IPS-18a (cell line): ENCODE measurements at regions not wholly inside any gene's neighbourhood (a gene's known extent, or its start where the extent isn't known, plus 50 kb on each side); places are given as distances from the start of the nearest gene placed in this dataset.

Source experiments
- H3K27ac ChIP-seq: one replicate; pipeline ENCODE4 v1.5.1; 2013; ENCODE audit warnings: low read length
- H3K27me3 ChIP-seq: one replicate; pipeline ENCODE4 v1.6.1; 2013; ENCODE audit warnings: mild to moderate bottlenecking, low read length; ENCODE audit not compliant: control insufficient read depth, insufficient read depth
- H3K36me3 ChIP-seq: one replicate; pipeline ENCODE4 v1.6.1; 2013; ENCODE audit warnings: low read depth, low read length; ENCODE audit not compliant: control insufficient read depth
- H3K4me1 ChIP-seq: one replicate; pipeline ENCODE4 v1.6.1; 2013; ENCODE audit warnings: low read depth, low read length; ENCODE audit not compliant: control insufficient read depth
- H3K4me3 ChIP-seq: one replicate; pipeline ENCODE4 v1.5.1; 2013; ENCODE audit warnings: low read length
- H3K9ac ChIP-seq: one replicate; pipeline ENCODE4 v1.6.1; 2013; ENCODE audit warnings: mild to moderate bottlenecking, low read length, moderate library complexity
- H3K9me3 ChIP-seq: one replicate; pipeline ENCODE4 v1.6.1; 2013; ENCODE audit warnings: low read depth, low read length; ENCODE audit not compliant: control insufficient read depth

DNA sequence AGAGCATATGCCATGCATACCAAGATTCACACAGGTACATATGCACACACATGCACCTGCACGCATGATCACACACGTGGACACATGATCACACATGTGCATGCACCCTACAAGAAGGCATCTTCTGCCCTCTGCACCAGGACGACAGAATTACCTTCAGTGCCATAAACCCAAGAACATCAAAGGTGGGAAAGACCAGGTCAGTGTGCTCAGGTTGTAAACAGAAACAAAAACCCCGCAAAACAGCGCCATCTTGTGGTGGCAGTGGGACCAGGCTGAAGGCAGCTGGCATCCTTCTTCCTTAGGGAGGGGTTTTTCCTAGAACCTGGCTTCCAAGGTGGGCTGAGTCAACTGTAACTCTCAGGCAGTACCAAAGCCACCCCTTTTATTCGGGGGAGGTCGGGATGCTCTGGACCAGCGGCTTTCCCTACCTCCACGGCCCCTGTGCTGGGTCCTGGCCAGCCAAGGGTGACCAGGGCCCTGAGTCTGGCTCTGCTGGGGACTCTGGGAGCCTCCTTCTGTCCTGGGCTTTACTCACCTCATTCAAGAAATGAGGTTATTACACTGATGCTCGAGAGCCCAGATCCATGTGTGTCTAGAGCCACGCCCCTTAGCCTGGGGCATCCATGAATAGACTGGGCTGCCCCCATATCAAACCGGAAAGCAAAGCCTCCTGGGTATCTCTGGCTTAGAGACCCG lies 69.4 kb upstream of the FGF3 start:
- Histone ChIP-seq H3K4me1 (peaks cover 18% of the 10 kb centered on the region), H3K9ac (no peak overlapping the region), H3K27ac (no peak overlapping the region), H3K4me3 (no peak overlapping the region), H3K9me3 (no peaks in the 10 kb centered on the region), H3K27me3 (peaks cover 30% of the 10 kb centered on the region), H3K36me3 (no peaks in the 10 kb centered on the region)

DNA sequence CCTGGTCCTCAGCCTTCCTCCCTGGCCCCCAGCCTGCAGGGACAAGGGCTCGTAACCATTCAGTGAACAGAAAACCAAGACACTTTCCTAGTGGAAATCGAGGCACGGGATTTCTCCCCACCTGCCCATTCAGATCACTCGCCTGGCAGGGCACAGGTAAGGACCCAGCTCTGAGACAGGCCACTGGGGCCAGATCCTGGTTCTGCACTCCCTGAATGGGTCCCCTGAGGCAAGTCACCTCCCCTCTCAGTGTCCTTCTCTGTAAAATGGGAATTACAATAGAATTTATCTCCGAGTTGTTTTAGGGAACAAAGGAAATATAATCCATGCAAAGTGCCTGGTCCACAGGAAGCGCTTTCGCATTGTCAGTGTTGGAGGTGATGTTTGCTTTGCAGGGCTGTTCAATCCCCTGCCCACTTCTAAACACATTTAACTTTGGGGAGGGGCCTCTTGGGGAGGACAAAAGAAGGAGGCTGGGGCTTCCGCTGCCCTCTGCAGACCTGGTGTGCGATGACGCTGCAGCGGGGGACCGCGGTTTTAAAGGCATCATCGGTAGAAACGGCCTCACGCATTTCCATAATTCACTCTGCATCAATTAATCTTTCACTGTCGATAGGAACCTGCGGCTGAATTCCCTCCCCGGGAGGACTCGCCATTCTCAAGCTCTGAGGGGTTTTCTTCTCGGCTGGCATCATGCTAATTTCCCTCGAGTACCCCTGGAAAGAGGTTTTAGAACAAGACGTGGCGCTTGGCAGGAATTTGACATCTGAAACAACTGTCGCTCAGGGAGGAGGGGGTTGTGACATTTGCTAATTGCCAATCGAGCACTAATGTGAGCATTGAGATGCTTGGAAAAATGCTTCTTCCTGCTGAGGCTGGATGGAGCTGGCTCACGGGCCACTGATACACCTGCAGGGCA lies 70.4 kb upstream of the FGF3 start:
- H3K4me3 ChIP-seq: peak overlapping the region; percentile 16
- H3K9ac ChIP-seq: no peak overlapping the region
- H3K36me3 ChIP-seq: no peaks in the 10 kb centered on the region
- H3K9me3 ChIP-seq: no peaks in the 10 kb centered on the region
- H3K4me1 ChIP-seq: peaks cover 18% of the 10 kb centered on the region
- peaks cover 34% of the 10 kb centered on the region for H3K27me3 ChIP-seq
- no peak overlapping the region for H3K27ac ChIP-seq

DNA sequence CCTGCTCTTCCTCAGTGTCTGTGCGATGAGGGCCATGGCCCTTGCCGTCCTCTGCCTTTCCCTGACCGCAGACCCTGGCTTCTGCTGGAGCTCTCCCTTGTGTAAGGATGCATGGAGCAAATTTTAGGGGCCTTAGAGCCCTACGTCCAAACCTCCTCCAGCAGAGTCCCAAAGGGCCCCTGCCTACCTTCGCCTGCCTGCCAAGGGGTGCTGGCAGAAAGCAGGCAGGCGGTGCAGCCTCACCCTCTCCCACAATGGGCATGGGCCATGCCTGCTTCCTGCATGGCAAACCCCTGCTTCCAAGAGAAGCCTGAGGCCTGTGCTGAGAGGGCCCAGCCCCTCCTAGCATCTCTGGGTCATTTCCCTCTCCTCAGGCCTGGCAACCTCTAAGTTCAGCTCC lies 71.3 kb upstream of the FGF3 start:
- H3K27me3 ChIP-seq: peaks cover 34% of the 10 kb centered on the region
- no peak overlapping the region for H3K9ac ChIP-seq
- peaks cover 18% of the 10 kb centered on the region for H3K4me1 ChIP-seq
- no peaks in the 10 kb centered on the region for H3K36me3 ChIP-seq
- no peak overlapping the region for H3K27ac ChIP-seq
- no peak overlapping the region for H3K4me3 ChIP-seq
- H3K9me3 ChIP-seq: no peaks in the 10 kb centered on the region

DNA sequence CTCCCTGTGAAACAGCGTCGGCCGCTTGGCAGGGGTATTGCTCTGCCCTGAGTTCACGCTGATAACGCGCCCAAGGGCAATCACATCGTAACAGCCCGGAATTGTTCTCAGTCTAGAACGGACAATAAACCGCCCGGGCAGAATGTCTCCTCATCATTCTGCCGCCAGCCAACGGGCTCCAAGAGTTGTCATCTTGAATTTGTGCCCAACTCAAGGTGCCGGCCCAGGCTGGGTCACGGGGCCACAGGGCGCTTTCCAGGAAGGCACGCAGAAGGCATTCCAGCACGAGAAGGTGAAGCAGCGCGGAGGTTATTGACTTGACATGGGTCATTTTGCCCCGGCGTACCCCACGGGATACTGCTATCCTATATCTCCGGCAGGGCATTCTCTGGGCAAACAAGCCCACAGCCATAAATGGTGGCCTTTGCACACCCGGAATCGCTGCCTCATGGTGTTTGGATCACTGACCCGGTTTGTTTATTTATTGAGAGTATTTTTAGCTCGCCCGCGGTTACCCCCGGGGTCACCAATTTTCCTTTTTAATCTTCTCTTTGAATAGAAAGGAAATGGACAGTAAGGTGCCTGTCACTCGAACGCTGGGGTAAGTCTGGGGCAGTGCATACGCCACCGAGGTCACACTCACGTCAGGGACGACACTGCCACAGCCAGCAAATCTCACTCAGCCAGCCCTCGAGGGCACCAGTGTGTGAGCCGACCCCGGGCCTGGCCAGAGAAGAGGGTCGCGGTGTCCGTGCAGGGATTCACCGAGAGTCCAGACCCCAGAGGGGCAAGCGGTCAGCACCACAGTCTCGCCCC lies 72.4 kb upstream of the FGF3 start:
- H3K9me3 ChIP-seq: no peaks in the 10 kb centered on the region
- no peak overlapping the region for H3K4me3 ChIP-seq
- peaks cover 34% of the 10 kb centered on the region for H3K27me3 ChIP-seq
- H3K27ac ChIP-seq: no peak overlapping the region
- peaks cover 18% of the 10 kb centered on the region for H3K4me1 ChIP-seq
- no peaks in the 10 kb centered on the region for H3K36me3 ChIP-seq
- H3K9ac ChIP-seq: no peak overlapping the region

DNA sequence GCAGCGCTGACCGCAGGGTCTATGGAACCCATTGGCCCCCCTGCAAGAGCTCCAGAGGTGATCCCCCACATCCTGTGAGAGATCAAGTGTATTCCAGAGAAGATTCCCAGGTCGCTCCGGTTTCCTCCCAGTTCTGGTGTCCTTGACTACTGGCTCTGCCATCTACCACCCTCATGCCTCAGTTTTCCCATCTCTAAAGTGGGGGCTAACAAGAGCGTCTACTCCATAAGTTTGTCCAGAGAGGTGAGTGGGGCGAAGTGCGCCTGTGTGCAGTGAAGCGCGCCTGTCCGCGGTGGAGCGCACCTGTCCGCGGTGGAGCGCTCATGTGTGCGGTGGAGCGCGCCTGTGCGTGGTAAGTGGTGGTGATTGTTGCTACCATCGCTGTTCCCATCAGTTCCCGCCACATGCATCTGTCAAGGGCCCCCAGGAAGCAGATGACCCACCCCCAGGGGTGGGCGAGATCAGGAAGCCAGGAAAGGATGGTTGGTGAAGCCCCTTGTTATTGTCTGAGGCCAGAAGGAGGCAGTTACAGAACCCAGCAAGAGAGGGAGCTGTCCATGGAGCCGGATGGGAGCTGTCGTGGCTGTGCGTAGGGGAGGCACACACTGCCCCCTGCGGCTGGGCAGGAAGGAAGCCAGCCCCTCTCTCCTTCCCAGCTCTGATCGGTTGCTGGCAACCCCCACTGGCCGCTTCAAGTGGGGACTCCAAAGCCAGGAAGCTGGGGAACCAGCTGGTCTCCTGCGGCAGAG lies 73.2 kb upstream of the FGF3 start:
- no peak overlapping the region for H3K4me3 ChIP-seq
- no peaks in the 10 kb centered on the region for H3K9me3 ChIP-seq
- H3K27ac ChIP-seq: no peak overlapping the region
- no peak overlapping the region for H3K9ac ChIP-seq
- H3K4me1 ChIP-seq: peaks cover 18% of the 10 kb centered on the region
- peaks cover 34% of the 10 kb centered on the region for H3K27me3 ChIP-seq
- H3K36me3 ChIP-seq: no peaks in the 10 kb centered on the region

DNA sequence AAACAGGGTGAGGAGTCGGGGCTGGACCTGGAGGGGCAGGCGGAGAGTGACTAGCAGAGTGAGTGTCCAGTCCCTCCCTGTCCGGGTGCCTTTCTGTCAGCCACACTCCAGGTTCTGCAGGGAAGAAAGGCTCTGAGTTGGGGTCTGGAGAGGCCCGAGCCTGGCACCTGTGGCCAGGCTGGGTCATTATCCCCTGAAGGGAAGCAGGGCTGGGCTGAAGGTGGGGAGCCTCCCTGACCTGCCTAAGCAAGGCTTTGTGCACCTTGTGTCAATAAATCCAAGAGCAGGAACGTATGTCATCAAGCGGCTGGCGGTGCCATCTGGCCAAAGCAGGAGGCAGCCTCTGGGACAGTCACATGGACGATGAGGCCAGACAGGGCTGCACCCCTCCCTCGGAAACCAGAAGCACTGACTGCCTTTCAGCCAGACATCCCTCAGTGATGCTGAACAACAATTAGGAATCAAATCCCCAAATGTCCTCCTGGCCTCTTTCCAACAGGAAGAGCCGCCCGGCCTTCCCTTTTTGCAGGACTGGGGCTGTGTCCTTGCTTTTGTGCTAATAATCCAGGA lies 73.9 kb upstream of the FGF3 start:
- H3K4me3 ChIP-seq: no peak overlapping the region

DNA sequence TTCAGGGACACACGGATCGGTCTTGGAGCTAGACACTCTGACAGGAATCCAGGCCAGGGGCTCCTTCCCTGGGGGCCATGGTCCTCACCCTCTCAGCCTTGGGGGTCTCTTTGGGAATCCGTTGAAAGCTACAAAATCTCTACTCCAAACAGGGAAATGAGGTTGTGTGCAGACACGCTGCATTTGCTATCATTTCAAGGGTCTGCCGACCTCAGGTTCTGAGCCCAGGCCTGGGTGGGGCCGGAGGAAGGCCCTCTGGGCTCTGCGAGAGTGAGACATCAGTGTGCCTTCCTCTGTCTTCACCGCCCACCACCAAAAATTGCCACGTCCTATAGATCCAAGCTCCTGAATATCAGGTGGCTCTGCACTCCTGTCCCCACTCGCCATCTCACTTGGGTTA lies 74.4 kb upstream of the FGF3 start:
- Histone ChIP-seq H3K27ac (no peak overlapping the region), H3K9me3 (no peaks in the 10 kb centered on the region), H3K27me3 (peaks cover 34% of the 10 kb centered on the region), H3K4me1 (peaks cover 18% of the 10 kb centered on the region), H3K9ac (no peak overlapping the region), H3K4me3 (no peak overlapping the region), H3K36me3 (no peaks in the 10 kb centered on the region)

More for the DNA sequence above, 73.9 kb upstream of the FGF3 start:
- Histone ChIP-seq H3K36me3 (no peaks in the 10 kb centered on the region), H3K27ac (no peak overlapping the region), H3K27me3 (peaks cover 34% of the 10 kb centered on the region), H3K9me3 (no peaks in the 10 kb centered on the region), H3K4me1 (peaks cover 18% of the 10 kb centered on the region), H3K9ac (no peak overlapping the region)

DNA sequence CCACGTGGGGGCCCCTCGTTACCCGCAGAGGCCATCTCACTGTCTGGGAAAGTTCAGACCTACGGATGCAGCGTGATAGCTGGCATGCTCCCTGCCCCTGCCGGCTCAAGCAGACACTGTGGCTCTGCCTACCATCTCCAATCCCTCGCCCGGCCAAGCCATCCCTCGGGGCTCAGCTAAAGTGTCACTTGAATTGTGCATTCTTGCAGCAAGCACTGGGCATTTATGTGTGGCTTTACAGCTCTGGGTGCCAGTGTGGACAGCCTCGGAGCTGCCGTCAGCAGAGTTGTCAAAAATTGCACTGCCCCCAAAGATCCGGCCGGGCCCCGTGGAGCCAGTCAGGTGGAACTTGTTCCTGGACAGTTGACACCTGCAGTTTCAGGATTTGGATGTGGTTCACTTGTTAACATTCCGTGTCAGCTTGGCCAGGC lies 75.0 kb upstream of the FGF3 start:
- no peak overlapping the region for H3K4me3 ChIP-seq
- no peak overlapping the region for H3K27ac ChIP-seq
- no peaks in the 10 kb centered on the region for H3K9me3 ChIP-seq
- H3K36me3 ChIP-seq: no peaks in the 10 kb centered on the region
- peaks cover 12% of the 10 kb centered on the region for H3K4me1 ChIP-seq
- peaks cover 29% of the 10 kb centered on the region for H3K27me3 ChIP-seq
- H3K9ac ChIP-seq: no peak overlapping the region

DNA sequence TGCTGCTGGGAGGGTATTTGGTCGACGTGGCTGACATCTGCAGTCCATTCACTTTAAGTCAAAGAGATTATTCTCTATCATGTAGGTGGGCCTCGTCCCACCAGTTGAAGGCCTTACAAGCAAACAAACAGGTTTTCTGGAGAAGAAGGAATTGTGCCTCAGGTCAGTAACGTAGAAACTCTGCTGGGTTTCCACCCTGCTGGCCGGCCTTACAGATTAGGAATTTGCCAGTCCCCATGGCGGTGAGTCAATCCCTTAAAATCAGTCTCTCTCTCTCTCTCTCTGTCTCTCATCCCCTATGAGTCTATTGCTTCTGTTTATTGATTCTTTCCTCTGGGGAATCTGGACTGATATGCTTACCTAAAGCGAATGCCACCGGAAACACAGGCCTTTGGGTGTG lies 75.4 kb upstream of the FGF3 start:
- H3K9me3 ChIP-seq: no peaks in the 10 kb centered on the region
- peaks cover 9% of the 10 kb centered on the region for H3K4me1 ChIP-seq
- no peak overlapping the region for H3K4me3 ChIP-seq
- H3K27ac ChIP-seq: no peak overlapping the region
- H3K27me3 ChIP-seq: peaks cover 27% of the 10 kb centered on the region
- no peaks in the 10 kb centered on the region for H3K36me3 ChIP-seq
- H3K9ac ChIP-seq: no peak overlapping the region

DNA sequence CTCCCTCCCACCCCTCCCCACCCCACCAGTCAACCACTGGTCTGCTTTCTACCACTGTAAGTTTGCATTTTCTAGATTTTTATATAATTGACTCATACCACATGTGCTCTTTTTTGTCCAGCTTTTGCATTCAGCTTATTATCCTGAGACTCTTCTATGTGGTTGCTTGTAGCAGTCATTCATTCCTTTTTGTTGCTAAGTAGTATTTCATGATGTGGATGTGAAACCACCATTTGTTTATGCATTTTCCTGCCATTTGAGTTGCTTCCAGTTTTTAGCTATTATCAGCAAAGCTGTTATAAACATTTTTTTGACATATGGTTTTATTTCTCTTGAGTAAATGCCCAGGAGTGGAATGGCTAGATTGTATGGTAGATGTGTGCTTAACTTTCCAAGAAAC lies 77.0 kb upstream of the FGF3 start:
- Histone ChIP-seq H3K36me3 (no peaks in the 10 kb centered on the region), H3K9ac (no peak overlapping the region), H3K27ac (no peak overlapping the region), H3K27me3 (peaks cover 11% of the 10 kb centered on the region), H3K4me3 (no peak overlapping the region), H3K4me1 (peaks cover 4% of the 10 kb centered on the region), H3K9me3 (no peaks in the 10 kb centered on the region)
